ENCODE measurements at regions not wholly inside any gene's neighbourhood (a gene's known extent, or its start where the extent isn't known, plus 50 kb on each side); places are given as distances from the start of the nearest gene placed in this dataset.

- H3K4me3 ChIP-seq (ENCODE audit: control extremely low read depth in 1 of 5, extremely low read depth in 1 of 5, insufficient read depth in 1 of 5, low read depth in 2 of 5, low read length in 4 of 5), result no peak overlapping the region
- CTCF ChIA-PET, result no interaction called here
- TF ChIP-seq EZH2 (IDR thresholded peaks at IDR 0.05; ENCODE audit: borderline replicate concordance, insufficient read depth, low read depth, low read length, poor library complexity, severe bottlenecking), result no peak
- no peaks in the 10 kb centered on the region for H3K36me3 ChIP-seq (replicated peaks in 1 of 2; ENCODE audit: control extremely low read depth in 1 of 2, control insufficient read depth in 1 of 2, extremely low read depth in 1 of 2, insufficient read depth in 2 of 2, low read length in 1 of 2)
- no peaks in the 10 kb centered on the region for H3K9me3 ChIP-seq (ENCODE audit: control extremely low read depth in 1 of 3, control insufficient read depth in 2 of 3, insufficient read depth in 1 of 3, low read length in 2 of 3)
- H3K4me2 ChIP-seq (replicated peaks; ENCODE audit: low read depth, low read length, poor library complexity, severe bottlenecking), result no peak overlapping the region
- no peak overlapping the region for H3K27ac ChIP-seq (ENCODE audit: low read length in 2 of 2)
- no peak overlapping the region for H2AFZ ChIP-seq (ENCODE audit: insufficient read depth, low read depth, low read length, poor library complexity, severe bottlenecking)
- H3K27me3 ChIP-seq (replicated peaks in 1 of 4; ENCODE audit: control extremely low read depth in 1 of 4, control insufficient read depth in 3 of 4, insufficient read depth in 4 of 4, low read length in 3 of 4), result no peaks in the 10 kb centered on the region
- no peaks in the 10 kb centered on the region for H4K20me1 ChIP-seq (ENCODE audit: control insufficient read depth, insufficient read depth, low read length, poor library complexity, severe bottlenecking)
- 100% methylated on average over 3 of the region's 3 CpGs for WGBS (ENCODE audit: insufficient coverage)
- peaks cover 4% of the 10 kb centered on the region for H3K9me3 Mint-ChIP-seq (ENCODE audit: insufficient read depth)
- intact Hi-C loops (cut with micrococcal nuclease), result no loop called here
- no peaks in the 10 kb centered on the region for H3K79me2 ChIP-seq (ENCODE audit: control insufficient read depth, insufficient read depth, low read length)
- no peak for ATAC-seq (ENCODE audit: low read depth)
- POLR2A ChIA-PET, result no interaction called here
- DNase-seq, result no peak
- no peak overlapping the region for H3K9ac ChIP-seq (ENCODE audit: low read length)
- H3K27me3 Mint-ChIP-seq, result no peaks in the 10 kb centered on the region
- H3K27ac Mint-ChIP-seq, result no peak overlapping the region
- no peaks in the 10 kb centered on the region for H3K4me1 ChIP-seq (ENCODE audit: control insufficient read depth in 2 of 2, insufficient read depth in 2 of 2, low read length in 2 of 2)
- no peaks in the 10 kb centered on the region for H3K4me1 Mint-ChIP-seq
- no peak overlapping the region for H3K4me3 Mint-ChIP-seq
These were observed 109.3 kb upstream of the TECRL start for GRCh38 chr4:64518600-64518999.

- Histone ChIP-seq H3K27me3 (replicated peaks in 1 of 4; ENCODE audit: control extremely low read depth in 1 of 4, control insufficient read depth in 3 of 4, insufficient read depth in 4 of 4, low read length in 3 of 4) (no peaks in the 10 kb centered on the region), H3K9ac (ENCODE audit: low read length) (no peak overlapping the region), H3K4me2 (replicated peaks; ENCODE audit: low read depth, low read length, poor library complexity, severe bottlenecking) (no peak overlapping the region), H2AFZ (ENCODE audit: insufficient read depth, low read depth, low read length, poor library complexity, severe bottlenecking) (no peak overlapping the region), H3K36me3 (replicated peaks in 1 of 2; ENCODE audit: control extremely low read depth in 1 of 2, control insufficient read depth in 1 of 2, extremely low read depth in 1 of 2, insufficient read depth in 2 of 2, low read length in 1 of 2) (no peaks in the 10 kb centered on the region), H4K20me1 (ENCODE audit: control insufficient read depth, insufficient read depth, low read length, poor library complexity, severe bottlenecking) (no peaks in the 10 kb centered on the region), H3K4me3 (ENCODE audit: control extremely low read depth in 1 of 5, extremely low read depth in 1 of 5, insufficient read depth in 1 of 5, low read depth in 2 of 5, low read length in 4 of 5) (no peak overlapping the region), H3K79me2 (ENCODE audit: control insufficient read depth, insufficient read depth, low read length) (no peaks in the 10 kb centered on the region), H3K27ac (ENCODE audit: low read length in 2 of 2) (no peak overlapping the region), H3K9me3 (ENCODE audit: control extremely low read depth in 1 of 3, control insufficient read depth in 2 of 3, insufficient read depth in 1 of 3, low read length in 2 of 3) (no peaks in the 10 kb centered on the region), H3K4me1 (ENCODE audit: control insufficient read depth in 2 of 2, insufficient read depth in 2 of 2, low read length in 2 of 2) (no peaks in the 10 kb centered on the region)
- no peak overlapping the region for H3K4me3 Mint-ChIP-seq
- ATAC-seq (ENCODE audit: low read depth) (no peak), DNase-seq (no peak)
- H3K9me3 Mint-ChIP-seq (ENCODE audit: insufficient read depth), result peaks cover 4% of the 10 kb centered on the region
- no CpG with 5 or more reads among the region's 1 CpG for WGBS (ENCODE audit: insufficient coverage)
- H3K4me1 Mint-ChIP-seq, result no peaks in the 10 kb centered on the region
- intact Hi-C loops (cut with micrococcal nuclease), result no loop called here
- H3K27ac Mint-ChIP-seq, result no peak overlapping the region
- no peak for TF ChIP-seq EZH2 (IDR thresholded peaks at IDR 0.05; ENCODE audit: borderline replicate concordance, insufficient read depth, low read depth, low read length, poor library complexity, severe bottlenecking)
- TF ChIP-seq CTCF (IDR thresholded peaks at IDR 0.05), result no peak
- H3K27me3 Mint-ChIP-seq, result no peaks in the 10 kb centered on the region
- ChIA-PET CTCF (no interaction called here), POLR2A (no interaction called here)
These were observed 106.9 kb upstream of the TECRL start for GRCh38 chr4:64516176-64516575.

Measured in B cell (primary cell).